COR-L47 (cell line): ENCODE measurements at regions not wholly inside any gene's neighbourhood (a gene's known extent, or its start where the extent isn't known, plus 50 kb on each side); places are given as distances from the start of the nearest gene placed in this dataset.
"Not testable (repeated sequence)": the region's sequence is repeated elsewhere in the genome, so short reads cannot be mapped to it uniquely, and the experiment has no call there.

Experiments
- DNase-seq: peaks from one replicate; lab custom pipeline; 2025; lab: John Stamatoyannopoulos, UW

GRCh38 chrX:127221821-127222220, 402.3 kb downstream of the PRR32 start:
- not testable (repeated sequence) for DNase-seq

DNA sequence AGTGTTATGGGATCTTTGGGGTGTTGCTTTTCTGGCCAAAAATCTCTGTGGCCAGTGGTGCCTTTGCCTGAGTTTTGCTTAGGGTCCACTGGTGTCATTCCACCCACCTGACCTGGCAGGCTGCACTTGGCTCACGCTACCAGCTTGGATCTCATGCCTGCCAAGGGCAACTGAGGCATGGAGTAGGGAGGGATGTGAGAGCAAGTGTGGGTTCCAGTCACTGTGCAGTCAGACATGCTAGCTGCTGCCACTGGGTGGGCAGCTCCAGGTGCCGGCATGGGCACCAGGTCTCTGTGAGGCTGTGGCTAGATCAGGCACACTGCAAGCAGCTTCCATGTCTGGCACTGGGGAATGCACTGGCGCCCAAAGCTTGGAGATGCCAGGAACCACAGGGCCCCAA, 424.1 kb downstream of the PRR32 start:
- DNase-seq: no peak

GRCh38 chrX:127259742-127260141, 440.2 kb downstream of the PRR32 start:
- no peak for DNase-seq

GRCh38 chrX:127276326-127276725, 456.8 kb downstream of the PRR32 start:
- no peak for DNase-seq

DNA sequence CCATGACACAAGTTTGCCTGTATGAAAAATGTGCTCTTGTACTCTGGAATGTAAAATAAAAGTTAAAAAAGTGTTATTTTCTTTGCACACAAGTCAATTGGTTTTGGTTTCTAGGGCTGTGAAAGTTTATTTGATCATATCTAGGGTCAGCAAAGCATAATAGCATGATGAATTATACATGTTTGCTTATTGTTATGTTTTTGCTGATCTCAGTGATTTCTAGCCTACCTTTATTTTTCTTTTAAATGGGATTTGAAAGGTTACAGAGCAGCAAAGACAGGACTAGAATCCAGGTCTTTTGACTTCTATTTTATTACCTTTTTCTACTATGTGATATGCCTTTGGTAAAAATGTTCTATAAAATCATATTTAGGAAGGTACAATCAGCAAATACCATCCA, 481.0 kb downstream of the PRR32 start:
- DNase-seq: no peak

DNA sequence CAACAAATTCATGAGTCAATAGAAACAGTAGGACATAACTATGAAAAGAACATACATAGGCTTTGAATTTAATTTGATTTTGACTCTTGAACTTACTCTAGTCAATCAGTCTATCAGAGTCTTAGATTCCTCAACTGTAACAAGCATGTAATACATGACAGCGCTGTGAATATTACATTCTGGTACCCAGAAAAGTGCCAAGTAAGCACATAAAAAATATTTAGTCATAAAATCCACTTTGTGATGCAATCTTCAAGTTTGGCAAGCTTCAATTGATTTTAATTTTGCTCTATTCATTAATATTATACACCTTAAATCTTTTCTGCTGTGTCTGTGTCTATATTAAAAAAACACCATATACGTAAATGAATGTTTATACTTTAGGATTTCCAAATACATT, 483.3 kb downstream of the PRR32 start:
- DNase-seq: no peak

- DNase-seq: no peak
These were observed 485.5 kb downstream of the PRR32 start for GRCh38 chrX:127305013-127305412.

- no peak for DNase-seq
These were observed 486.7 kb downstream of the PRR32 start for GRCh38 chrX:127306262-127306661.

GRCh38 chrX:127313635-127314034, 494.1 kb downstream of the PRR32 start:
- no peak for DNase-seq

DNA sequence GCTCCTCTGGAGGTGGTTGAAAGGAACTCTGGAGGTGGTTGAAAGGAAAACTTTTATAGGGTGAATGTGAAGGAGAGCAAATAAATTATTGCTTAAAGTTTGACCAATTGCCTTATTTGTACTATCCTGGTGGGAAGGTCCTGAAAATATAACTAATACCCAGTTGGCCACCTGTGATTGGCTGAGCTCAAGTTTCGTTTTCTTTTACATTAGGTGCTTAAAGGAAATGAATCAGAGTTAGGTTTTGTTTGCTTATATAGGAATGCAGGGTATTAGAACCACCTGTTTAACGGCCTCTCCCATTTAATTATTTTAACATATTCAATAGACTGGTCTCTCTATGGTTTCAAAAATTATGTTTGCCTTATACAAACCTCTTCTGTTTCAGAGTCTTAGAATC, 497.6 kb downstream of the PRR32 start:
- DNase-seq: no peak

GRCh38 chrX:127324128-127324527, 504.6 kb downstream of the PRR32 start:
- DNase-seq: no peak
